GM15510 (cell line): ENCODE measurements at regions not wholly inside any gene's neighbourhood (a gene's known extent, or its start where the extent isn't known, plus 50 kb on each side); places are given as distances from the start of the nearest gene placed in this dataset.

ENCODE experiments used
- POLR2A ChIP-seq: IDR thresholded peaks from 3 replicates; pipeline ENCODE4 v1.6.1; 2011; ENCODE audit warnings: borderline replicate concordance; ENCODE audit not compliant: insufficient read length; ENCODE audit errors: extremely low read depth

DNA sequence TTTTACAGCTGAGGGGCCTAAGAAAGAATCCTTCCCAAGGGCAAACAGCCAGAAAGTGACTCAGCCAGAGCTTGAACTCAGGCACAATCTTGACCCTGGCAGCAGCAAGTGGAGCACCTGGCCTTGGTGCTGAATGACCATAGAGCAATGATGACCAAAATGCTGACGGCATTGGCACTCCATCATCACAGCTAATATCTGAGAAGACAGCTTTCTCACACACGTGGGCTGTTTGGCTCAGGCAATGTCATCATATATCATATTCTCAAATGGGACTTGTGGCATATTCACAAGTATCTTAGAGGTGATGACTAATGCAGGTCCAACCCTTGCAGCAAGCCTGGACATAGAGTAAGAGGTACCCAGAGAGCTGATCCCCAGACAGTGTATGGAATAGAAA lies 443.9 kb upstream of the MYT1L start:
- TF ChIP-seq POLR2A: no peak

DNA sequence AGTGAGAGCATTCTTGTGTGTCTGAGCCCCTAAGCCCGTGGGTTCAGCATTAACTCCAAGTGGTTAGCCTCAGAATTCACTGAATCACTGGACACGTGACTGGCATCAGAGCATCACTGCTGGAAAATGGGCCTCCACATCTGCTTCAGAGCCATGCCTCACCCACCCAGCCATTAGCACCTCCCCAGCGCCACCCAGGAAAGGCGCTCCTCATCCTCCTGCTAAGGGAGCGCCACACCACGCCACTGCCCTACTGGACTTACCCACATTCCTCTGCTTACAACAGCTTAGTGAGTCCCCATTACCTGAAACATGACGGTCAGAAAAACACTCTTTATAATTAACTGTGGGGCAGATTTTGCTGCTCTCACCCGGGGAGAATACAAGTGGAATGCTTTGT lies 442.6 kb upstream of the MYT1L start:
- TF ChIP-seq POLR2A: no peak

DNA sequence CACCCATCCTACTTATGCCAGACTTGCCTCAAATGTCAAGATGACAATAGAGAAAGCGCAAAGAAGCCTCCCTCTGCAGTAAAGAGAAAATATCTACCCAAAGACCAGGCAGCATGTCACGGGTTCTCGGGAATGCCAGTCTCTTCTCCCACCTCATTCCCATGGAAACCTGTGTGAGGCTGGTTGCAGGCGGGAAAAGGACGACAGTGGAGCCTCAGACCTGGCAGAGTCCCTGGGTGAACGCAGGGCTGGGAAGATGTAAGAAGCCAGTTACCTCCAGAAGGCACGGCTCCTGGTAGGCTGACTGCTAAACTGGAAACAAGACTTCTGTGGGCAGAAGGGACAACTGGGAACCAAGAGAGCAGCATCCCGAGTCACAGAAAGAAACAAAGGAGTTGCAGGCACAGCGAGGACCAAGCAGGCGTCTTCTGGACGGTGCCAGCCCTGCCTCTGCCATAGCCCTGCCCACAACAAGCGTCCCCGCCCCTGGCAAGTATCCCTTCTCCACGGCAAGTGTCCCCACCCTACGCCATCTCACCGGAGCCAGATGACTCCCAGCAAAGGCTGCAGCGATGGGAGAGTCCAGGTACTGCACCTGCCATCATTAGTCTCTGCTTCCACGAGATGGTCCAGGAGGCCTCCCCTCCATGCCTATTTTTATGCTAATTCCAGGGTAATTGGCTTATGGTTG lies 440.8 kb upstream of the MYT1L start:
- TF ChIP-seq POLR2A: no peak

DNA sequence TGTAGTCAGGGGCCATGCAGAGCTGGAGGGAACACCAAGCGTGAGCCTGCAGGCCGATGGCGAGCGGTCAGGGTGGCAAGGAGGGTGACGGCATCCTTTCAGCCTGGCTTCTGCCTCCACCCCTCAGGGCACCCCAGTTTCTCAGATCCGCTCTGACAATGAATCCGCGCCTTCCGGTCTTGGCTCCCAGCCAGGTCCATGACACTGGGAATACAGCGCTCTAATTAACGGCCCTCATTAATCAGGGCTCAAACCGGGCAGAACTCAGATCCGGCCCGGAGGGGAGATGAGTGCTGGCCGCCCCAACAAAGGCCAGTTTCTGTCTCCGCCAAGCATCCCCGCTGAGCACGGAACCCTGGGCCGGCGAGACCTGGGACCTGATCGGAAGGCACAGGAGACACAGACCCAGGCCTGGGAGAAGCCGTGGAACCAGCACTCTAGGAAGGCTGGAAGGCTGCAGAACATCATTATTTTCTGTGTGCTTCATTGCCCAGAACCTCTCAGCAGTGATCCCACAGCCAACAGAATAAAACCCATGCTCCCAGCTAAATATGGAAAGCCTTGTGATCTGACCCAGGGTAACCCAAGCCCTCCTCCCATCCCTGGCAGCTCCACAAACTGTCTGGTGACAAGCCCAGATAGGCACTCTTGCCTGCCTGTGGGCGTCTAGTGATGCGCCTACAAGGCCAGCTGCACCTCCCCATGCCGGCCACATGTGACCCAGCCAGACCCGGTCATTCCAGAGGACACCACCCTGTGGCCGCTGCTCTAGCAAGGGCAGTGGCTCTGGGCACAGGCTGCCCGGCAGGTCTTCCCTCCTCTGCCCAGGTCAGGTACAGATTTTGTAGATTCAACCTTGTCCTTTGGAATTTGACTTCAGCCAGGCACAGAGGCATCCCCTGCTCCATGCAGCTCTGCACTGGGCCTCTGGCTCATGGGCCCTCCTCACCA lies 438.7 kb upstream of the MYT1L start:
- no peak for TF ChIP-seq POLR2A

DNA sequence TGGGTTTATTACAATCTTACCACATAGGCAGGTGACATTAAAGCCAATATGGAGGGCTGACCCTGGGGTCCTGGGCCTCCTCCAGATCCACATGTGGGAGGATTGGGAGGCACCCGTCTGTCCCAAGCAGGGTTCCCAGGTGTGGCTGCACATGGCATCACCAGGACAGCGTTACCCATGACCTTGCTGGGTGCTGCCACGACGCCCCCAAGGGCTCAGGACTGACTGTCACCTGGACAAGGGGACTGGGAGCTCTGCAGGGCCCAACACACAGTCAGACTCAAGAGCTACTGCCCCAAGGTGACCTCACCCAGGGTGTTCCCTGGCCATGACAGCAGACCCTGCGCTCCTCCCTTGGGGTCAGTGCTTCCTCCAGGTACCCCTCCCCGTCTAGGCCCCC lies 437.4 kb upstream of the MYT1L start:
- no peak for TF ChIP-seq POLR2A

DNA sequence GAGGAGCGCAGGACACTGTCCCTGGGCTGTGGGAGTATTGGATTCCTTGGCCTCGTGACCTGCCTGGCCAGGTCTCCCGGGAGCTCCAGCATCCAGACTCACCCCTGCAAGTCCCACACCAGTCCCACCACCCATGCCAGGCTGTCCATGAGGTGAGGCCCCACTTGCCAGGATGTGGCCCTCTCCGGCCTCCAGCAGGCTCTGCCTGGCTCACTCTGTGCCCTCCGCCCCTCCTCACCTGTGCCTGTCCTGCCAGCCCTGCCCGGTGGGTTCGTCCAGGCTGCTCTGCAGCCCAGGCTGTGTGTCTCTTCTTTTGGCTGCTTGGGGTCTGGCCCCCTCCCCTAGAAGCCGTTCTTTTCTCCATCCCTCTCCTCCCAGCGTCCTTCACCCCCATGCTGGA lies 436.8 kb upstream of the MYT1L start:
- no peak for TF ChIP-seq POLR2A

DNA sequence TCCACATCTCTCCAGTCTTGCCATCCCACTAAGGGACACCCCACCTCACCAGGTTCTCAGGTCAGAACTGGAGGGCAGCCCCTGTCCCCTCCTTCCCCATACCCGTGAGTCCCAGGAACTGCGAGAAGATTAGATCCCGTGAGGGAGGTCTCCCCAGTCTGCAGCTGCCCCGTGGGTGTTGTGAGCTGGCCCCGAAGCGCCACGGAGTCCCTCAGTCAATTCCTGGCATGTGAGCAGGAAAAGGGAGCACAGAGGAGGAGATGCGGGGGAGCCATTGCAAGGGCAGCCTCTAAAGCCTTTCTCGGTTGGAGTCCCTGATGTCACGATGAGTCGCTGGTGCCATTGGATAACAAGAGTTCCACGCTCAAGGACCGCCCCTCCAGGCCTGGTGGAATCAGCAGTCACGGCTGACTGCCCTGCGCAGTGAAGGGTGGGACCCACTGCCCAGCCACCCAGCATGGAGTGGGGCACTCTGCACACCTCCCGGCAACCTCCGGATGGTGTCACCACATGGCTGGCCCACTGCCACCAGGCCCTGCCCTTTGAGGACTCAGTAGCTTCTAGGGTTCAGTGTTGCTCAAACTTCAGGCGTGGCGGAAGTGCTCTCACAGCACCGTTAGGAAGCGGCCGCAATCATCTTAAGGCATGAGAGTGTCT lies 434.9 kb upstream of the MYT1L start:
- TF ChIP-seq POLR2A: no peak

DNA sequence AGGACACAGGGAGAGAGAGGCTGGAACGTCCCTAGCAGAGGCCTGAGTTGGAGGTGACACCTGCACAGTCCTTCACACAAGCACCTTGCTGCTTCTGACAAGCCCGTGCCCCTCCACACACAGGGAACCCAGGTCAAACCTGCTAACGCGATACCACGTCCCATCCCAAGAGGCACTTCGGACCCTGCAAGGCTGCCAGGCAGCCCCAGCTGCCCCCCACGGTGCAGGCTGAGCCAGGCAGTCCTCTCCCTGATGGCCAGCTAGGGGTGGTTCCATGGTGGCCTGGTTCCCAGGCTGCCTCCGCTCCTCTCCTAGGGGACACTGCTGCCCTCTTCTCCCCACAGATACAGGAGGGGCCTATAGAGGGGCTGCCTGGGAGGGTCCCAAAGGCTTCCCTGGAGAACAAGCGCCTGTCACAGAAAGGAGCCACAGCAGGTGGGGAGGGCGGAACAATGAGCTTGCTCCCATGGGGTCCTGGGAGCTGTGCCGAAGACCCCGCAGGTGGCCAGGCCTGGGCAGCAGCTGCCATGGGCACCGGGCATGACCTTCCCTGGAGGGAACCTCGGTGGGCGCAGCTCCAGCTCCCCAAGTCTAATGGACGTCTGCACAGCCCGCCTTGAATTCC lies 434.2 kb upstream of the MYT1L start:
- no peak for TF ChIP-seq POLR2A

DNA sequence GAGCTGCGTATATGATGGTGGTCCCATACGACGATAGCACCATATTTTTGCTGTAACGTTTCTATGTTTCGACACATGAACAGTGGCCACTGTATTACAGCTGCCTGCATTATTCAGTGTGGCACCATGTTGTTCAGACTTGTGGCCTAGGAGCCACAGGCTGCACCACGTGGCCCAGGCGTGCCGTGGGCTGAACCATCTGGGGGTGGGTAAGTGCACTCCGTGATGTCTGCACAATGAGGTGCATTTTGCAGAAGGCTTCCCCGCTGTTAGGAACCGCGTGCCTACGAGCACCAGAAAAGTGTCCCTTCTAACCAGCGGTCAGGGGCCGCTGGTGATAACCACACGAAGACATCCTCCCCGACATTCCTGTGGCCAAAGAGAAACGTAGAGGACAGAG lies 433.7 kb upstream of the MYT1L start:
- TF ChIP-seq POLR2A: no peak

DNA sequence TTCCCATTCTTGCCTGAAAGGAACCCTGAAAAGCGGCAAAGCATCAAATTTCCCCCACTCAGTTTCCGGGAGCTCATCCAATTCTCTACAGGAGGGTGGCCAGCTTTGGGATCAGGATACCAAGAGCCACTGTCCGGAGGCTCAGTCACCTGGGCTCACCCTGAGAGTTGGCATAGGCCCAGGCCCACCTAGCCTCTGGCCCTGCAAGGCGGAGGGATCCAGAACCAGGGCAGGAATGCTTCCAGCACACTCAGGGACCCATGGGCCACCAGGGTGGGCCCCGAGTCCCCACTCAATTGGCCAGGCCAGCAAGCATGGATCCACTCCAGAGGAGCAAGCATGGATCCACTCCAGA lies 432.9 kb upstream of the MYT1L start:
- no peak for TF ChIP-seq POLR2A

DNA sequence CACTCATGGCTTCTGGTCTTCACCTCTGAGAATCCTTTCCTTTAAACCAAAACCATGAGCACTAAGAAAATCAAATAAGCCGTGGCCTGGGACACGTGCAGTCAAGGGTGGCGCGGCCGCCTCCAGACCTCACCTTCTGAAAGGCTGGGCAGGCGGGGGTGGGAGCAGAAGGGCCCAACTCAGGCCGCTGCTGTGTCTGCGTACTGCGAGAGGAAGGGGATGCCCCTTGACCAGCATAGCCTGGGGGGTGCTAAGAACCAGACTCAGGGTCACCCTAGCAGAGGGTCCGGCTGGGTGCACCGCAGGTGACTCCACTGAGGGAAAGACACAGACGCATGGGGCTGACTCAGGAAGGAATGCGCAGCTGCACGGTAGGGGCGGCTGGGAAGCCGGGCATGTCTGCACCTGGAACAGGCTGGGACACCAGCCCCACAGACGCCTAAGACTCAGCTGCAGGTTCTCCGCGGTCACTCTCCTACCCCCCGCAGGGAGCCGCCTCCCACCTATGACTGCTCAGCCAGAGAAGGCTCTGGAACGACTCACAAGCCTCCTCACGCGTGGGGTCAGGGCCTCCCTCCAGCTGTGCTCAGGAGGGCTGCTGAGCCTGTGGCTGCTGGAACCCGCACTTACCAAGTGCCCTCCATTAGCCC lies 432.4 kb upstream of the MYT1L start:
- TF ChIP-seq POLR2A: no peak

DNA sequence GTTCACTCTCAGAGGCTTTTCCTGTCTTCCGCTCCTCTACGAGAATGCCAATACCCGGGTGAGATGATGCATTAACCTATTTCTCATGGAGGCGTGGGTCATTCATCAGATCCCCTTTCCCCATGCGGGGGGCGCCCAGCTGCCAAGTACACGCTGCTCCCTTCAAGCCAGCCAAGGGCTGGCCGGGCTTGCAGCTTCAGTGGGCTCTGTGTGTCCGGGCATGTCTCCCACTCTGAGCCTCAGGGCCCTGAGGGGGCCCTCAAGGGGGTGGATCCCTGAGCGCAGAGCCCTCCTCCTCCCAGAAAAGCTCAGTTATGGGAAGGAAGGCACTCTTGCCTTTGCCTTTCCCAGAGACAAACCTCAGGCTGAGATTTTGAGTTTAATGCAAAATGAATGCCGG lies 431.8 kb upstream of the MYT1L start:
- TF ChIP-seq POLR2A: no peak

DNA sequence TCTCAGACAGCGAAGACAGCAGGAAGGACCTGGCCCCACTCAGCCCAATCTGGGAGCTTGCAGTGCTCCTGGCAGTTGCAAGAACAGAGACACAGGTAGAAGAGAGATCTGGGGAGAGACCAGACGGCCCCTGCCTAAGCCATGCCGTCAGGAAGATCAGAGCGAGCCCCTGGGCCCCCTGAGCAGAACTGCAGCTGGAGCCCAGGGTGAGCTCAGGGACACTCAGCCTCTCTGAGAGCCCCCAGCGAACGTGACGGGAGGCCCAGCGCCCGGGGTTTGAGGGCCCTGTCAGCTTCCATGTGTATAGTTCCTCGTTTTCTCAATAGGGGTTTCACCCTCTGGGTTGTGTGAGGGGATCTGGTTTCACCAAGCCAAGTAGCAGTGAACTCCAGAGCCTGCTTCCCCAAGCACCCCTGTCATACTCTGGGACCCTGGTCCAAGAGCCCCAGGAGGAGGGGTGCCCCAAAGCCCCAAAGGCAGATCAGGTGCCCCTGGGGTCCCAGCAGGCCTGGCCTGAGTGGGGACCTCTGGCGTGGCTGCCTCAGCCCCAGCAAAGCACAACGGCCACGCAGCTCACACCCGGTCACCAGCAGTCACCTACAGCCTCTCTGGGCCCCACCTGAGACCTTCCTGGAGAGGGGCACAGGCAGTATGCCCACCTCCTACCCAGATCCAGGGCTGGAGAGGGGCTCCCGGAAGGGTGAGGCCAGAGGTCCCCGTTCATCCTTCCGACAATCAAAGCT lies 431.3 kb upstream of the MYT1L start:
- no peak for TF ChIP-seq POLR2A
